ENCODE measurements at regions not wholly inside any gene's neighbourhood (a gene's known extent, or its start where the extent isn't known, plus 50 kb on each side); places are given as distances from the start of the nearest gene placed in this dataset.

DNA sequence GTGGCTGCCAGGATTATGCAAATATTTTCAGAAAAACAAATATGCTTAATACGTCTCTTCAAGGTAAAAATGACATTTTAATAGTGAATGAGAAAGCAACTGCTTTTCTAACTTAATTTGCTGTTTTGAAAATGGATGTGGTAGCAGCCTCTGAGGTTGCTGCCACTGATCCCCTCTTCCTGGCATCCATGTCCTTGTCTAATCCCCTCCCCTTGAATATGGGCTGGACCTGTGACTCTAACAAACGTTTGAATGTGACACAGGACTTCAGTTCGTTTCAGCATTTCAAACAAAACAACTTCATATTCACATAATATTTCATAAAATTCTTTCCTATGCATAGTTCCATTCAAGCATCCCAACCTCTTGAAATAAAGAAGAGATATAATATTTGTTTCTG is 64.2 kb upstream of the SLC38A2 start:
- TF ChIP-seq, protein P1, sequence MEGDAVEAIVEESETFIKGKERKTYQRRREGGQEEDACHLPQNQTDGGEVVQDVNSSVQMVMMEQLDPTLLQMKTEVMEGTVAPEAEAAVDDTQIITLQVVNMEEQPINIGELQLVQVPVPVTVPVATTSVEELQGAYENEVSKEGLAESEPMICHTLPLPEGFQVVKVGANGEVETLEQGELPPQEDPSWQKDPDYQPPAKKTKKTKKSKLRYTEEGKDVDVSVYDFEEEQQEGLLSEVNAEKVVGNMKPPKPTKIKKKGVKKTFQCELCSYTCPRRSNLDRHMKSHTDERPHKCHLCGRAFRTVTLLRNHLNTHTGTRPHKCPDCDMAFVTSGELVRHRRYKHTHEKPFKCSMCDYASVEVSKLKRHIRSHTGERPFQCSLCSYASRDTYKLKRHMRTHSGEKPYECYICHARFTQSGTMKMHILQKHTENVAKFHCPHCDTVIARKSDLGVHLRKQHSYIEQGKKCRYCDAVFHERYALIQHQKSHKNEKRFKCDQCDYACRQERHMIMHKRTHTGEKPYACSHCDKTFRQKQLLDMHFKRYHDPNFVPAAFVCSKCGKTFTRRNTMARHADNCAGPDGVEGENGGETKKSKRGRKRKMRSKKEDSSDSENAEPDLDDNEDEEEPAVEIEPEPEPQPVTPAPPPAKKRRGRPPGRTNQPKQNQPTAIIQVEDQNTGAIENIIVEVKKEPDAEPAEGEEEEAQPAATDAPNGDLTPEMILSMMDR (IDR thresholded peaks at IDR 0.05; ENCODE audit: low read length): no peak
- no peak for TF ChIP-seq EZH2 (IDR thresholded peaks at IDR 0.05; ENCODE audit: borderline replicate concordance, low read length)
